ENCODE measurements at regions not wholly inside any gene's neighbourhood (a gene's known extent, or its start where the extent isn't known, plus 50 kb on each side); places are given as distances from the start of the nearest gene placed in this dataset.
A peak's percentile ranks its signal among the peaks of the same experiment; 100 is the strongest.

GRCh38 chr15:61742591-61742990, 317.7 kb downstream of the VPS13C start:
- Histone ChIP-seq H3K36me3 (ENCODE audit: control insufficient read depth, insufficient read depth, low read length) (no peaks in the 10 kb centered on the region), H3K4me3 (ENCODE audit: low read depth, low read length) (no peak overlapping the region), H3K27me3 (ENCODE audit: control insufficient read depth, insufficient read depth, low read length) (no peaks in the 10 kb centered on the region)
- peak; percentile 77 for DNase-seq (ENCODE audit: low read depth)
- TF ChIP-seq, protein P1, sequence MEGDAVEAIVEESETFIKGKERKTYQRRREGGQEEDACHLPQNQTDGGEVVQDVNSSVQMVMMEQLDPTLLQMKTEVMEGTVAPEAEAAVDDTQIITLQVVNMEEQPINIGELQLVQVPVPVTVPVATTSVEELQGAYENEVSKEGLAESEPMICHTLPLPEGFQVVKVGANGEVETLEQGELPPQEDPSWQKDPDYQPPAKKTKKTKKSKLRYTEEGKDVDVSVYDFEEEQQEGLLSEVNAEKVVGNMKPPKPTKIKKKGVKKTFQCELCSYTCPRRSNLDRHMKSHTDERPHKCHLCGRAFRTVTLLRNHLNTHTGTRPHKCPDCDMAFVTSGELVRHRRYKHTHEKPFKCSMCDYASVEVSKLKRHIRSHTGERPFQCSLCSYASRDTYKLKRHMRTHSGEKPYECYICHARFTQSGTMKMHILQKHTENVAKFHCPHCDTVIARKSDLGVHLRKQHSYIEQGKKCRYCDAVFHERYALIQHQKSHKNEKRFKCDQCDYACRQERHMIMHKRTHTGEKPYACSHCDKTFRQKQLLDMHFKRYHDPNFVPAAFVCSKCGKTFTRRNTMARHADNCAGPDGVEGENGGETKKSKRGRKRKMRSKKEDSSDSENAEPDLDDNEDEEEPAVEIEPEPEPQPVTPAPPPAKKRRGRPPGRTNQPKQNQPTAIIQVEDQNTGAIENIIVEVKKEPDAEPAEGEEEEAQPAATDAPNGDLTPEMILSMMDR (IDR thresholded peaks at IDR 0.05; ENCODE audit: insufficient read depth, low read length, severe bottlenecking) = no peak
- FAIRE-seq = no peak

DNA sequence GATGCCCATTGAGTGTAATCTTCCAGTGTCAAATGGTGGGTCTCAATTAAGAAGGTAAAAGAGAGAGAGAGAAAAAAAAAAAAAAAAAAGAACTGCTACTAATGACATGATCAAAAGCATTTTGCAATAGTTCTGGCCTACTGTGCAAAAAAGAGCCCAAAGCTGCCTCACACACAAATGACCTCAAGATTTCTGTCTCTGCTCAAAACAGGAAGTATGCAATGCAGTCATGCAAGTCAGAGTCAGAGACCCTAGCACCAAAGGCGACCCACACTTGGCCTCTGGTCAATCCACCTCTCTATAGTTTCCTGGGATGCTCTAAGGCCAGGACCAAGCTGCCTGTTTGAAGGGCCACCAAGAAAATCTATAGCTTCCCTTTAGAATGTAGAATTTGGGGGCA, 323.5 kb downstream of the VPS13C start:
- no peaks in the 10 kb centered on the region for H3K27me3 ChIP-seq (ENCODE audit: control insufficient read depth, insufficient read depth, low read length)
- FAIRE-seq = no peak

GRCh38 chr15:61731099-61731498, 329.1 kb downstream of the VPS13C start:
- no peak for FAIRE-seq
- Histone ChIP-seq H3K4me3 (ENCODE audit: low read depth, low read length) (no peak overlapping the region), H3K27me3 (ENCODE audit: control insufficient read depth, insufficient read depth, low read length) (peaks cover 1% of the 10 kb centered on the region), H3K36me3 (ENCODE audit: control insufficient read depth, insufficient read depth, low read length) (no peaks in the 10 kb centered on the region)
- DNase-seq (ENCODE audit: low read depth) = no peak
- TF ChIP-seq, protein P1 (IDR thresholded peaks at IDR 0.05; ENCODE audit: insufficient read depth, low read length, severe bottlenecking) = no peak

More for the DNA sequence above, 323.5 kb downstream of the VPS13C start:
- Histone ChIP-seq H3K36me3 (ENCODE audit: control insufficient read depth, insufficient read depth, low read length) (no peaks in the 10 kb centered on the region), H3K4me3 (ENCODE audit: low read depth, low read length) (no peak overlapping the region)
- DNase-seq (ENCODE audit: low read depth) = no peak
- TF ChIP-seq, protein P1 (IDR thresholded peaks at IDR 0.05; ENCODE audit: insufficient read depth, low read length, severe bottlenecking) = no peak

DNA sequence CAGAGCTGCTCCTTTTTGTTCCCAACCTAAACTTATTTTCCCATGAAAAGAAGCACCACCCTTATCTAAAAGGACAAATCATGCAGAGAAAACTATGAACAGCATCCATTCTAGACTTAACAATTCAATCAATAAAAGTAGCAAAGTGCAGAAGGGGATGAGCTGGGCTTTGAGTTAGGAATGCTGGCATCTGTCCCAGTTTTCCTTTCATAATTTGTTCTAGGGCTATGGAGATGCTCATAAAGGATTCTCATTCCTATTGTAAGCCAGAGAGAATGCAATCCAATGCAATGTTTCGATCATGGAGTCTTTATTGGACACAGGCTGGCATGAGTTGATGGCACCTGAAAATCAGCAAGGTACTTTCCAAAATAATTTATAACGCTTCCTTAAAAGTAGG, 330.6 kb downstream of the VPS13C start:
- Histone ChIP-seq H3K27me3 (ENCODE audit: control insufficient read depth, insufficient read depth, low read length) (peaks cover 3% of the 10 kb centered on the region), H3K4me3 (ENCODE audit: low read depth, low read length) (no peak overlapping the region), H3K36me3 (ENCODE audit: control insufficient read depth, insufficient read depth, low read length) (no peaks in the 10 kb centered on the region)
- FAIRE-seq (no peak), DNase-seq (ENCODE audit: low read depth) (no peak)
- TF ChIP-seq, protein P1 (IDR thresholded peaks at IDR 0.05; ENCODE audit: insufficient read depth, low read length, severe bottlenecking) = no peak

DNA sequence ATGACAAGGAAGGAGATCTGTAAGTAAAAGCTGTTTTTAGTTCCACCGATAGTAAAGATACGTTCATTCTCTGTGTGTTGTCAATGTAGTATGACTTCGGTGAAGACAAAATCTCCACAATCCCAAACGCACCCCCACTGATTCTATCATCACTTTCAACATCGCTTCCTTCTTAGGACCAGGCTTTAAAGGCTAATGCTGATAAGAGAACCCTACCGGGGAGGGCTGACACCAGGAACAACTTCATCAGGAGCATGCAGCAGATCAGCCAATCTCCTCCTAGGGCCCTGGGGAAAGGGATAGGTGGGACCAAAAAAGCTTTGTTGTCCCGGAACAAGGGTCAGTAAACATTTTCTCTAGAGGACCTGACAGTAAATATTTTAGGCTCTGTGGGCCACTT, 334.1 kb downstream of the VPS13C start:
- TF ChIP-seq, protein P1 (IDR thresholded peaks at IDR 0.05; ENCODE audit: insufficient read depth, low read length, severe bottlenecking) = no peak
- Histone ChIP-seq H3K4me3 (ENCODE audit: low read depth, low read length) (no peak overlapping the region), H3K27me3 (ENCODE audit: control insufficient read depth, insufficient read depth, low read length) (peaks cover 3% of the 10 kb centered on the region), H3K36me3 (ENCODE audit: control insufficient read depth, insufficient read depth, low read length) (no peaks in the 10 kb centered on the region)
- FAIRE-seq (no peak), DNase-seq (ENCODE audit: low read depth) (no peak)

- Histone ChIP-seq H3K27me3 (ENCODE audit: control insufficient read depth, insufficient read depth, low read length) (peaks cover 3% of the 10 kb centered on the region), H3K36me3 (ENCODE audit: control insufficient read depth, insufficient read depth, low read length) (no peaks in the 10 kb centered on the region), H3K4me3 (ENCODE audit: low read depth, low read length) (no peak overlapping the region)
- DNase-seq (ENCODE audit: low read depth) = no peak
- TF ChIP-seq, protein P1 (IDR thresholded peaks at IDR 0.05; ENCODE audit: insufficient read depth, low read length, severe bottlenecking) = no peak
- no peak for FAIRE-seq
These were observed 335.0 kb downstream of the VPS13C start for GRCh38 chr15:61725251-61725650.

All from bronchial epithelial cell (primary cell).